Fibroblast of skin of abdomen (primary cell): ENCODE measurements at regions not wholly inside any gene's neighbourhood (a gene's known extent, or its start where the extent isn't known, plus 50 kb on each side); places are given as distances from the start of the nearest gene placed in this dataset.
"Not testable (repeated sequence)": the region's sequence is repeated elsewhere in the genome, so short reads cannot be mapped to it uniquely, and the experiment has no call there.

ENCODE experiments used
- DNase-seq: peaks from one replicate; pipeline ENCODE4 v3.0.0-alpha.2; 2013

DNA sequence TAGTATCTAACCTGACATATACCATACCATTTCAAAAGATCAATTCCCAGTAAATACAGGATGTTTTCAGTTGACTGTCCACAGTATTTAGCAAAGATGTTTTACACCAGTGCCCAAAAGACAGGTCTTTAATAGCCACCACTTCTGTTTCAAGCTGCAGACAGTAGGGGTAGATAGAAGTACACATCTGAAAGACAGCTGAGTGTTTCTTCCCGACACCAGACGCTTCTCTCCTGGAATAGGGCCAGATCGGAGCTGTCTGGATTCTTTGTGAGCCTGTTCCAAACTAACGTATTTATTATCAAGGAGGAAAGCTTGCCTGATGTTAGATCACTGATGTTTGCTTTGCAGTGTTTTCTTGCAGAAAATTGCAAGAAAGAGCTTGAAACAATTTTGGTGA, 136.1 kb upstream of the RBMS3 start:
- DNase-seq, result peak; percentile 92

DNA sequence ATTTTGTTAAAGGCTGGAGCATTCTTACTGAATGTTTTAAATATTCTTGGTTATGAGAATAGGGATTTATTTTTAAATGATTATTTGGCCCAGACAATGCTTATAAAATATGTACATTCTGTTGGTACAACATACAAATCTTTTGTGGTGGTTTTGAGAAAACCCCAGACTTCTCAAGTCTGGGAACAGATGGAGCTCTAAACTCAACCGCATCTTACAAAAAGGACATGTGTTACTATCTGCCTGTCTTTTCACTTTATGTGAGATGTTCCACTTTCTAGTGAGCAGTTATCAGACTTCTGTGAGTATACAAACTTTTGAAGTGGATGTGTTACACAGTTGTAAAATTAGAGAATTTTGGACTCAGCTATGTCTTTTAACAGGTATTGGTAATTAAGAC, 135.5 kb upstream of the RBMS3 start:
- DNase-seq, result peak; percentile 32

DNA sequence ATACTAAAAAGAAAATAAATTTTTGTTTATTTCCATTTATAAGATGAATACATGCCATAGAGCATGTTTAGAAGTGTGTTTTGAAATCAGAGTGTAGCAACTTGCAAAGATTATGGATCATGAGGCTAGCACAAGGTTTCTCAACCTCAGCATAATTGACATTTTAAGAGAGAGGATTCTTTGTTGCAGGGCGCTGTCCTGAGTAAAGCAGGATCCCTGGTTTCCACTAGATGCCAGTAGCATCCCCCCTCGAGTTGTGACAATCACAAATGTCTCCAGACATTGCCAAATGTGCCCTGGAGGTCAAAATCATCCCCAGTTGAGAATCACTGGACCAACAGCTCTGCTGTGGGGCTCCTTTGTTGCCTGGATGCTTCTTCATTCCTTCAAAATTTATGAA, 128.5 kb upstream of the RBMS3 start:
- no peak for DNase-seq

DNA sequence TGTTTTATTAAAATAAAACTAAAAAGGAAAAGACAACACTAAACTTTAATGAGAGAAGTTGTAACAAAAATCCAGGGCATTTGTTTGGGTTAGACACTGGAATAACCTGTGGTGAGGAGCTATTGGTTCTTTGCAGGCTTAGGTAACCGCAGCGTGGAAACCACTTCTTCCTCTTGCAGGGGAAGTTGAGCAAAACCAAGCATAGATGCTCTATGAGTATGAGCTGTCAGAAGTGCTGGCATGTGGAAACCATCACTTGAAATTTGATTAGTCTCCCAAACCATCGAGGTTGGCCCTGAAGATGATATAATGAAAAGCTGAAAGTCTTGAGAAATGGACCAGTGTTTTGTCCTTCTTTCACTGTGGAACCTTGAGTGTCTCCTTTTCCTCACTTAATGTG, 127.1 kb upstream of the RBMS3 start:
- DNase-seq, result no peak

DNA sequence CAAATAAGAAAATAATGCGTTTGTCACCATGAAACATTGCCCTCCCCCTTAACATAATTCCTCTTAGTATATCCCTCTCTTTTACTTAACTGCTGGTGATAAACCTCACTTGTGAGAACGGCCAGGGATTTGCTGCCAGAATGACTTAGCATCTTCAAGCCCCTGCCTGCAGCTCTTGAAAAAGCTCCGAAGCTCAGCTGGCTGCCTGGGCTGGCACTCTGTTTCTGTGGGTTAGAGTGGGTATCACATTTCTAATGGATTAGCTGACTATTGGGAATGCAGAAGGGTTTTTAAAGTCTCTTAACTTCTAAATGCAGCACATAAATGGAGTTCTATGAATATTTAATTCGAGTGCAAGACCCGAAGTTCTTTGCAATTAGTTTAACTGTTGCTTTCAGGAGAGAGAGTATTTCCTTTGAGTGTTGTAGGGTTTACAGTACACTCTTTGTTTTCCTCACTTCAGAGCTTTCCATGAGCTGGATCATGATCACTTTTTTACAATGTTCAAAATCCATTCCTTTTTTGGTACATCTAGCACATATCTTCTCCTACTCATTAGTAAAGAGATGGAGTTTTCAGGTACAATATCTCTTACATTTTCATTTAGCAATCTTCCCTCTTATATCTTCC, 124.7 kb upstream of the RBMS3 start:
- no peak for DNase-seq

DNA sequence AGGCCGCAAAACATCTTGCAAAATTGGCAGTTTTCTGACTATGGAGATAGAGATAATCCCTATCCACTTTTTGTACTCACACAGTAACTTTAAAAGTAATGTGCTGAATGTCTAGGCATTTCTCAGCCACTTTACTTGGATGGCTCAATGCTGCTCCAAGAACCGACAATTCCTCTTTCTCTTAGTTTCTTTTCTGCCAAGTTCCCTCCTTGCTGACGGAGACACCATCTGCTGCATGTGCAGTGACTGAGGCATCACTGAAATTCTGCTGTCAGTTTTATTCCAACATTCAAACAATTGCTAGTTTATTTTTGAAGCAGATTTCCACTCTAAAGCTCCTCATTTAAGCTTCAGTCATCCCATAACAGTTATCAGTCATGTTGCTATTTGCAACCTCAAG, 116.0 kb upstream of the RBMS3 start:
- DNase-seq, result no peak

DNA sequence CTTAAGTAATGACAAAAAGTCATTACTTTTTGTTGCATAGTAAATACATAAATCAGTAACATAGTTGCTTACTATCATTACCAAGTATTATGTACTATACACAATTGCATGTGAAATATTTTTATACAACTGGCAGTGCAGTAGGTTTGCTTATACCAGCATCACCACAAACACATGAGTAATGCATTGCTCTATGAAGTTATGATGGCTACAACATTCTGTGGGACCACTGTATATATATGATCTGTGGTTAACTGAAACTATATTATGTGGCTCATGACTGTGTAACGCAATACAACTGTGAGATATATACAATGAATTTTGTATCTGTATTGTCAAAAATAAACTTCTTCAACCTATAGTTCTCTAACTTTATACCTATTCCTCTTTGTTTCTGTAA, 113.7 kb upstream of the RBMS3 start:
- DNase-seq, result no peak

DNA sequence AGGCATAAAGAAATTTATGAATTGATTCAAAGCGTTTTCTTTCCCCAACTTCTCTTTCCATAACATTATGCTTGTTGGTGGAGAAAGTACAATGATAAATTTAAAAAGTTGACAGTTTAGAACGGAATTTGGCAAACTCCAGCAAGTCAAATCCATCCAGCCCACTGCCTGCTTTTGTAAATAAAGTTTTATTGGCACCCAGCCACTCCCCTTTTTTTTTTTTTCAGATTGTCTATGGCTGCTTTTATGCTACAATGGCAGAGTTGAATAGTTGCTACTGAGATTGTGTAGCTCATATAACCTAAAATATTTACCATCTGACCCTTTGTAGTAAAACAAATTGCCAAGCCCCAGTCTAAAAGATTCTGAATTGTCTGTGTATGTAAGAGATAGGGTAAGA, 112.8 kb upstream of the RBMS3 start:
- DNase-seq, result no peak

DNA sequence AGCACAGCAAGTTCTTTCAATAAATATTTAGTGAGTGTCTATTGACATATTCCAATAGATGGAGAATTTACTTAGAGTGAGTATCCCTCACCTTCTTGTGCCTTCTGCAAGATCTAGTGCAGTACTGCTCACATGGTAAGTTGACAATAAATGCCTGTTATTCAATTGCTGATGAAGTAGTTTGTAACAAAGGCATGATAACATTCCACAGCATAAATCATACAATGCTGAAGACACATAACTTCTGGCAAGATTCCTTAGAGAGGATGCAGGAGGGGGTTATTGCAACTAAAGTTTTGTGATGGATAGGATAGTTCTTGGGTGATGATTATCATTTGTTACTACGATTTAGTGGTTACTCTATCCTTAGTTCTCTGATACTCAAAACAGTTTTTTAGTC, 112.2 kb upstream of the RBMS3 start:
- peak; percentile 83 for DNase-seq

DNA sequence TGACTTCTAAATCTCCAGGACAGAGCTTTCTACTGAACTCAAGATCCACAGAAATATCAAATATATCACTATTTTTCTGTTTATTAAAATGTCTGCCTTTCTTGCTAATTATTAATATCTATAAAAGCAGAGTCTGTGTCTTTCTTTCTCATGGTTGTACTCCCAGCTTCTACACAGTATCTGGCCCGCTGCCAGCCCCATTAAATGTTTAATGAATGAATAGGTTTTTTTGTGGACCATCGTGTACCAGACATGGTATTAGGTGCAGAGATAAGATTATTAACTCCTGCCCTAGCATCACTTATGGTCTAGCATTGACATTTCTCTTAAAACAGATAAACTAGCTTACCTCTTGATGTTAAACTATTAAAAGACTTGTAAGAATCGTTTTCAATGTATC, 111.4 kb upstream of the RBMS3 start:
- DNase-seq, result no peak

DNA sequence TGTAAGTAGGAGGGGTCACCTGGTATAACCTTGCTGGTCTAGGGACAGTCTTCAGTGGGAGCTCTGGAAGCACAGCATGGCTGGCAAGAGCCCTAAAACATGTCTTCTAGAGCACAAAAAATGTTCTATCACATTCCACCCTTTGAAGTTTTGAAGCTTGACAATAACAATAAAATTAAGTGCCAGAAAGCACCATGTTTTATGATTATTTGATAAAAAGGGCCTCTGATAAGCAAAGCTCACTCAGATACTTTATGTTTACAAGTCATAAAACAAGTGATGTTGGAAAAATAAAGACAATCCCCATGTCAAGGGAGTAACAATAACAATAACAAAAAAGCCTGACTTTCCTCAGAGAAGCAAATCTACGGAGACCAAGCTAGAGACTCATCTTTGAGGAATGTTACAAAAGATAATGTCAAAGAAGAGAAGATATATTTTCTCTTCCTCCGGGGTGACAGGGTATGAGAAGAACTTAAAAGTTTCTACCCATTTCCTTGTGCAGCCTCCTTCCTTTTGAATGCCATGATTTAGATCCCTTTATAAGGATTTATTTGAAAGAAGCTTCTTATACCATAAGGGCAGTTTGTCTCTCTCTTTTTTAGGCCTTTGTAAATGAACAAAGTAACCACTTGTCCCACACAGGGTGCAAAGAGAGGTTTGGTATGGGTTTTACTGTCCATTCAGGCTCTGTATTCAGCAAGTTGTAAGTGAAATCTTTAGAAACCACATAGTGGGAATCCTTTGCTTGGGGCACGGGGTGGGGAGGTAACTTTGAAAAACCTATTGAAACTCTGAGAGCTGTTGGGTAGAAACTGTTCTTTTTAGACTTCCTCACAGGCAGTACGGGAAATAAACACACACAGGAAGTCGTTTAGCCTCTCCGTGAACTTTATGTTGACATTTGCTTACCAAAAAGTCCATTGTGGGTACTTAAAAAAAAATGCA, 109.6 kb upstream of the RBMS3 start:
- DNase-seq, result peak; percentile 48

DNA sequence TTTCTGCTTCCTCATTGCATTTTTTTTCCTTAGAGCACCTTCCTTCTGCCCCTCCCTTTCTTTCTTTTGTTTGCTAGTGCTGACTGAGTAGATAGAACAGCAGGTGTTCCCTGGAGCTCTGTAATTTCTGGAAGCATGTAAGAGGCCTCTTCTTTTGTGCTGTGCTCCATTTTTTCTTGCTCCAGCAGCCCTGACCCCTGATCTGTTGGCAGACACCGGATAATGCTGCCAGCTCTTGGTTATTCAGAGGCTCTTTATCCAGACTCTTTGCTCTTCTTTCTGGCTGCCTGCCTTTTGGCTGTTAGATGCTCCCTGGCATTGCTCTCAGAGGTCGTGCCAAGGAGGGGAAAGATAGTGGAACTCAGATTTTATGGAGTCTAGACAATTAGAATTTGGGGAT, 104.4 kb upstream of the RBMS3 start:
- no peak for DNase-seq

DNA sequence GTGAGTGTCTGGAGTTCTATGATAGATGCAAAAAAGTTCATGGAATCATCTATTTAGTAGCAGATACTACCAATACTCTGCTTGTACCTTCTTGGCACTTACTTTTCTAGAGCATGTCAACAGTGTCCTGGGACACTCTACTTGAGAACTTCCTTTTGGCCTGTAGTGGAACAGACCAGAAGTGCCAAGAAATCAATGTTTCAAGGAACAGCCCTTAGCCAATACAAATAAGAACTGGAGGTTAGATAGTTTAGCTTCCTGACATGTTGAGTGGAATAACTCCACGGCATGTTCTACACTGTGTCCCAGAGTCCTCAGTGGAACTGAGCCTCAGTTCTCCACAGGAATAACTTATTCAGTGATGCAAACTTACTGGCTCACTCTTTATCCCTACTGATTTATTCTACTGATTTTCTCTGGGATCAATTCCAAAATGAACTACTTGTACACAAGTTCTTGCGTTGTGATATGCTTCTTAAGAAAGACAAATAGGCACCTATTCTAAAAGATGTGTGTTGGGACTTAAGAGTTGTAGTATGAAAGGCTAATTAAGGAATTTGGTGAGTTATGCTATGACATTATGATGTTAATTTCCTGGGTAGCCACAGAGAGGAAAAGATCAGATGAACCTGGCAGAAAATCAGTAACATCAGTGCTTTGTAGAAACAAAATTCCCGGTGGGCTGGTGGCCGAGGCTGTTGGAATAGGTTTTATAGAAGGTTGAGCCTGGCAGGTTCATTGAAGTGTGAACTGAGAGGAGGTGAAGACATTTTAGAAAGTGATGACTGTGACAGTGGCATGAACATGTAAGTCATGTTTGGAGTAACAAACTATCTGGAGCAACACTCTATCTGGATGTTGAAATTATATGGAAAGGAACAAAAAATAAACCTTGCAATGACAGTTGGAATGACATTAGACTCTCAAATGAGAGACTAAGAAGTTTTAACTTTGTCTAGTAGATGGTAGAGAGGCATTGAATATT, 101.8 kb upstream of the RBMS3 start:
- no peak for DNase-seq

DNA sequence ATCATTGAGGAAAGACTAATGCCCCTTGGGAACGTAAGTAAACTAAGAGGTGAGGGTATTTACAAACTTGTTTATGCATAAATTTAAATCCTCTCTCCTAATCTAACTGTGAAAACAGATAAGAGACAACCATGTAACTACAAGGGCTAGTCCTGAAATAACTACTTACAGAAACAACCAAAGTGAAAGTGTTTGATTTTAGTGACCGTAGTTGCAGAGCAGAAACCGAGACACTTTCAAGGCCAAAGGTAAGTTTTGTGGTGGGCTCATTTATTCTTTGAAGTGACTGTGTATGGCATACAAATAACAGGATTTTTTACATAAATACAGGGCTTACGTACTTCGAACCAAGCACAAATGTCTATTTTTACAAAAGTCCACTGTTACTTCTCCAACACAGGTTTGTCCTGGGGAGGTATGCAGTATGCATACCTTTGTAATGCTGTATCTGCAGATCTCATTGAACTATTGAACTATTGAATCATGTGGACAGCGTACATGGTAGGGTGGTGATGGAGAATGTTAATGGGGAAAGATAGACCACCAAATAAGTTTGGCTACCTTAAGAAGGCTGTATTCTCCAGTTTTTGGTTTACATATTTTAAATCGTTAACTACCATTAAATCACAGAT, 99.6 kb upstream of the RBMS3 start:
- DNase-seq, result no peak

DNA sequence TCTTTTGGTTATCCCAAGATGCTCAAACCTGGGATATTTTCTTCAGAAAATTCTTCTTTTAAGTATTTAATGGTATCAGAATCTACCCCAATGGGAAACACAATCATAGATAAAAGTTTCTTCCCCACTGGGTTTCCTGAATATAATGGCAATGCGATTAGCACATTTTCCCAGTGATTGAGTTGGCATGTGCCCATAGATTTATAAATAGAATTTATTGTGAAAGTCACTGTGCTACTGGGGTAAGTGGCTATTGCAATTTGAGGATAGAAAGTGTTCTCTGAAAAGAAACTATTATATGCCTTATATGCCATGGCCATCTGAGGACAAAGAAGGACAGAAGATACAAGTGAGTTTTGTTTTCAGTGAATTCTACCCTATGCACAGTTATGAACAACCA, 99.0 kb upstream of the RBMS3 start:
- no peak for DNase-seq

DNA sequence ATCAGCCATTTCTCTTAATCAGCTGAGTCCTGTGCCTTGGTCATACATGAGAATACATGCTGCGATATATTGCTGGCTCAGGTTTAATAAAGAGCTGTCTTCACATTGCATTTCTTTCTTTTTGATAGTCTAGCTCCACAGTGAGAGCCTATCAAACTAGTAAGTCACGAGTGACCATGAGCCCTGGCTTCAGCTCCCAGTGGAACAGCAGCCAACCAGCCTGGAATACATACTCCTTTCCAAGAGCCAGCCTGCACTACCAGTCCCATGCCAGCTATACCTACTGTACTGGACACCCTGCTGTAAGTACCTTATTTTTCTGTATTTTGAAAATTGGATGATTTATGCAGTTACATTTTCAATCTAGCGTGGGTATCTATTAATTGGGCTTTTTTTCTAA, 98.0 kb upstream of the RBMS3 start:
- DNase-seq, result not testable (repeated sequence)

DNA sequence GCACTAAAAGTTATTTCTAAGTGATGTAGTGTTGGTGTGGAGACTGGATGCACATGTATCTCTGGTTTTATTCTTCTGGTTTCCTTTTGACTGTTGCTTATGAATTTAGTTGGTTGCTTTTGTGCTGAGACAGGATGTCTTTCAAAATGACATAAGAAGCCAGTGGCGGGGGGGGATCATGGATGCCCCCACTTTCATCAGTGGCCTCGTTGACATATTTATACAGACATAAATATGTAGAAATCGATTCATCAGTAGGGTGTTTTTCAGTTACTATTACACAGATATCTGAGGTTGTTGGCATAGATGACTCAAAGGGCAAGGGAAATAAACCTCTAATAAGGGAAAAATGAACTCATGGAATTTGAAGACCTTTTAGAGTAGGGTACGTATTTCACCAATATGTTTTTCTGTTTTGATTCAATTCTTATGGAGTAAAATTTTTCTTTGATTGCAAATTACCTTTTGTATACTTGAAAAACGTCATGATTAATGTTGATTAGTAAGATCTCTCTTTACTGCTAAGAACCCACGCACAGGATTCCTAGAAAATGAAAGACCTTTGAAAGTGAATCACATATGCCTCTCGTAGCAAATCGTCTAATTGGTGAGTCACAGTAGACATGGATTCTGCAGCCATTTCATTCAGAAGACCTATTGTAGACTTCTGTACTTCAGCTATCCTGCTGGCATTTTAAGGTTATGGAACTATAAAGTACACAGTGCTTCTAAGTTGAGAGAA, 97.4 kb upstream of the RBMS3 start:
- peak; percentile 84 for DNase-seq

DNA sequence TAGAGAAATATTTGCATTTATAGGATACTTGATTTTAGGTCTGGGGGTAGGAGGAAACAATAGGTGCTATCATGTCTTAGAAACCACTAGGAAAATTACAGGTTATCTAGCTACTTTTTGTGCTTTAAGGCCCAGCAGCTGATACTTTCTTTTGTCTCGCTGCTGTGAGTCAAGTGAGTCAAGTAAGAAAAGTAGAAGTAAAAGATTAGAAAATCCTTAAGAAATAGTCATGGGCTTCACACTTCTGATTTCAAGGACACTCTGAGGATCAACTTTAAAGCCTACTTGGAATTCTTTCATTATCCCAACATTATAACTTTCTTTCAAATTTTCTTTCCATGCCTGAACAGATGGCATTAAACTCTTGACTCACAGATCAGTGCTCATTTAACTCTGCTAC, 95.2 kb upstream of the RBMS3 start:
- DNase-seq, result no peak

DNA sequence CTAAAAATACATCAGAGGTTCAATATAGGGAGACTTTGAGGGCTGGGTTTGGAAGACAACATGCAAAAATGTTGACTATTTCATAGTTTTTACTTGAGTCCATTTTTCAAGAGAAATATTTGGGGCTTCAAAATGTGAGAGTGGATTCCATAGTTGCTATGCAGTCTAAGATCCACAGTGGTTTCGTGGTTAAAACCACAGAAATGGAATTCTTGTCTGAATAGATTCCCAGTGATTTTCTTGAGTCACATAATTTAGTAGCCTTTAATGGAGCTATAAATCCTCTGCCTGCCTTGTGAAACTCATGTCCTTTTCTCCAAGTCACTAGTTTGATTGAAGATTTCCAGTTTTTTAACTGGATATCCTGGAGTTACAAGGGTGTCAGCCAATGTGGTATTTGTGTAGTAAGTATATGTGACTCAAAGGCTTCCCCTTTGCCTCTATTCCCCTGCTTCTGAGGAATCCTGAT, 94.7 kb upstream of the RBMS3 start:
- peak; percentile 99 for DNase-seq

DNA sequence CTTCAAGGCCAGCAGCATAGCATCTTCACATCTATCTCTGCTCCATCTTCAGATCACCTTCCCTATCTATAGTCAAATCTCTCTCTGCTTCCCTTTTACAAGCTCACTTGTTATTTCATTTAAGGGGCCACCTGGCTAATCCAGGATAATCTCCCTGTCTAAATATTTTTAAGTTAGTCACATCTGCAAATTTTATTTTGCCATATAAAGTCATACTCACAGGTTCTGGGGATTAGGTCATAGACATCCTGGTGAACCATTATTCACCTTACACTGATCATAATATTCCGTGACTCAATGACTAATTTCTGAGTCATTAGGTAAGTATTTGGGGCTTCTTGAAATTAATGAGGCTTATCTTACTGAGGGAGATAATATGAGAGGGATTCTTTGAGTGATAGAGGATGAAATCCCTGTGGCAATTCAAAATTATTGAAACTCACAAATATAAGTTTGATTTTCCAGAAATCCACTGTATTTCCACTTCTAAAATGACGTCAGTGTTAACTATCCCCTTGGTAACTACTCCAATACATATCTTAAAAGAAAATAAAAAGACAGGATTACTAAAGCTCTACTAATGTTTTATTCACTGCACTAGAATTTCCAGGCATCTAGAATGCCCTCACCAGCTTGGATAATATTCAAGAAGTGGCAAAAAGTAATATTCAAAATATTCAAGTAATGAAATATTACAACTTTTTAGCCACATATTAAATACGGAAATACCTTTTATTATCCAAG, 93.7 kb upstream of the RBMS3 start:
- DNase-seq, result peak; percentile 89

DNA sequence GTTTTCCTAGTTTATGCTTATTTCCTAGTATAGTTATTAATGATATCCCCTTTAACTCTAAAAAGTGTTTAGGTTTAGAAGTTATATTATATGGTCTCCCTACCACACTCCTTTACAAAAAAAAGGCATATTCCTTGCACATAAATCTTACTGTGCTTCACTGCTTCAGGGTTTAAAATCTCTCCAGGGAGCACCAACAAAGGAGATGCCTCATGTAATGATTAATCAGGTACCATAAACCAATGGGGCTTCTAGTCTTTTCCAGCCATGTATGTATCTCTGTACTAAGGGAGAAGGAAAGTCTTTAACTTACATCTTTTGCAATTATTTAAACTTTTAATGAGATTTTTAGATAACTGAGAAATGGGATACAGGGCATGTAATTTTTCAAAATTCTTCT, 91.5 kb upstream of the RBMS3 start:
- DNase-seq, result no peak
